Activated naive CD4-positive, alpha-beta T cell treated with anti-CD3 and anti-CD28 coated beads, Interleukin-2, amount 10 ng/mL, durations not matched to agents 7 days and 5 days (primary cell): ENCODE measurements at regions not wholly inside any gene's neighbourhood (a gene's known extent, or its start where the extent isn't known, plus 50 kb on each side); places are given as distances from the start of the nearest gene placed in this dataset.

Experiments
- CTCF ChIA-PET: fragments of 350-600 bp; sonication (Branson Sonifier 250); formaldehyde crosslinking; loops from one replicate; lab custom pipeline; 2021; ENCODE audit warnings: antibody characterized with exemption; lab: Charles Lee
- DNase-seq: peaks from one replicate; pipeline ENCODE4 v3.0.0-alpha.2; 2020
- H3K27ac Mint-ChIP-seq: one replicate; pipeline ENCODE4 v1.8.0; 2021; ENCODE audit warnings: mild to moderate bottlenecking, moderate library complexity, mixed read lengths
- H3K27me3 Mint-ChIP-seq: one replicate; pipeline ENCODE4 v1.8.0; 2021; ENCODE audit warnings: mild to moderate bottlenecking, mixed read lengths
- H3K36me3 Mint-ChIP-seq: one replicate; pipeline ENCODE4 v1.8.0; 2021; ENCODE audit warnings: mixed read lengths
- H3K4me1 Mint-ChIP-seq: one replicate; pipeline ENCODE4 v1.8.0; 2021; ENCODE audit warnings: mixed read lengths
- H3K4me3 Mint-ChIP-seq: one replicate; pipeline ENCODE4 v1.8.0; 2021; ENCODE audit warnings: mild to moderate bottlenecking, moderate library complexity, mixed read lengths
- H3K9me3 Mint-ChIP-seq: one replicate; pipeline ENCODE4 v1.8.0; 2021; ENCODE audit warnings: mixed read lengths

DNA sequence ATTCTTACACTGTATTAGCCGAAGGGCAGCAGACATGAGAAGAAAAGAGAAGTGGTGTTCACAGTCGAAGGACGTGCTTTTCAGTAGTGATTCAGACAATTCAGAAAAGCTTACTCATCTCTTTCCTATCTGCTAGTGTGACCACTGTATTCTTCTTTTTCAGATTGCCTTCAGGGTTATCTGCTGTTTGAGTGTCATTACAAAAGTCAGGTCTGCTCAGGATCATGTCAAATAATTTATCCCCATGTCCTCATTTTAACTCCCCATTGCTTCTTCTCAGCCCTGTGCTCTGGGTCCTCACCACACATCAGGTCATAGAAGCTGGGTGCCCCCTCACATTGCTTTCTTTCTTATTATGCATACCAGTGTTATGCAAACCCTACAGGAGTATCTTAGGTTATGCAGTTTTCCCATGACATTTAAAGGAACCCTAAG, 394.0 kb downstream of the CETN3 start:
- no peak for DNase-seq
- H3K36me3 Mint-ChIP-seq = no peaks in the 10 kb centered on the region
- CTCF ChIA-PET = no interaction called here
- H3K4me1 Mint-ChIP-seq = no peaks in the 10 kb centered on the region
- no peak overlapping the region for H3K27ac Mint-ChIP-seq
- no peaks in the 10 kb centered on the region for H3K9me3 Mint-ChIP-seq
- H3K4me3 Mint-ChIP-seq = no peak overlapping the region
- H3K27me3 Mint-ChIP-seq = no peaks in the 10 kb centered on the region

DNA sequence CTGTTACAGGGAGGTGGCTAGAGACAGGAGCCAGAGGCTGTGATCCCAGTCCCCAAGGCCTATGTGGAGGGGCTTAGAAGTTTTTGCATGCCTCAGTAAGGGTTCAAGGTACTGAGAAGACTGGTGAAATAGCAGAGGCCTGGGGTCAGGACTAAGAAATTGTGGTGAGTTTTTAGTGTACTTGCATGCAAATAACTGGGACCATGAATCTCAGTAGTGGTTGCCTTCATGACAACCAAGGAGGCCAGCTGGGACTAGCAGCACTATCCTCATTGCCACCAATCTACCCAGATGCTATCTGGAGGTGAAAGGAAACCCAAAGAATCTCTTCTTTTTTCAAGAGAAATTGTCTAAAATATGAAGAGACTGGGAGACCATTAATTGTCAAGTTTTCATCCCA, 395.1 kb downstream of the CETN3 start:
- Mint-ChIP-seq H3K9me3 (no peaks in the 10 kb centered on the region), H3K36me3 (no peaks in the 10 kb centered on the region), H3K4me1 (no peaks in the 10 kb centered on the region), H3K4me3 (no peak overlapping the region), H3K27ac (no peak overlapping the region), H3K27me3 (no peaks in the 10 kb centered on the region)
- DNase-seq = no peak
- CTCF ChIA-PET = no interaction called here

DNA sequence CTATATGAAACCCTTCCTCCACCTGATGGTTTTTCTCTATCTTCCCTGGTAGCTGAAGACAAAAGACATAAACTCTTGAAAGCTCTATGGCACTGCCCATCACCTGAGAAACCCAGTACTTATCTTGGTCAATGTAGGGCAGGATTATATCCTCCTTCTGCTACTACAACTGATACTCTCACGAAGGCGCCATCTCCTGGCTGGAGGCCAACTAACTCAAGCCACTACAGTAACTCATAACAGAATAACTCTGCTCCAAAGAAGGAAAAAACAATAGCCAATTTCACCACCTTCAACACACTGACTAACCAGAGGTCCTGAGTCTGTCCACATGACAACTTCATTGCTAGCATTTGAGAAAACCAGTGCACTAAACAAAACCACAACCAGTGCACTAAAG, 409.2 kb downstream of the CETN3 start:
- Mint-ChIP-seq H3K9me3 (peaks cover 5% of the 10 kb centered on the region), H3K4me3 (no peak overlapping the region), H3K27me3 (no peaks in the 10 kb centered on the region), H3K36me3 (no peaks in the 10 kb centered on the region), H3K4me1 (no peaks in the 10 kb centered on the region), H3K27ac (no peak overlapping the region)
- DNase-seq = no peak
- CTCF ChIA-PET = no interaction called here

DNA sequence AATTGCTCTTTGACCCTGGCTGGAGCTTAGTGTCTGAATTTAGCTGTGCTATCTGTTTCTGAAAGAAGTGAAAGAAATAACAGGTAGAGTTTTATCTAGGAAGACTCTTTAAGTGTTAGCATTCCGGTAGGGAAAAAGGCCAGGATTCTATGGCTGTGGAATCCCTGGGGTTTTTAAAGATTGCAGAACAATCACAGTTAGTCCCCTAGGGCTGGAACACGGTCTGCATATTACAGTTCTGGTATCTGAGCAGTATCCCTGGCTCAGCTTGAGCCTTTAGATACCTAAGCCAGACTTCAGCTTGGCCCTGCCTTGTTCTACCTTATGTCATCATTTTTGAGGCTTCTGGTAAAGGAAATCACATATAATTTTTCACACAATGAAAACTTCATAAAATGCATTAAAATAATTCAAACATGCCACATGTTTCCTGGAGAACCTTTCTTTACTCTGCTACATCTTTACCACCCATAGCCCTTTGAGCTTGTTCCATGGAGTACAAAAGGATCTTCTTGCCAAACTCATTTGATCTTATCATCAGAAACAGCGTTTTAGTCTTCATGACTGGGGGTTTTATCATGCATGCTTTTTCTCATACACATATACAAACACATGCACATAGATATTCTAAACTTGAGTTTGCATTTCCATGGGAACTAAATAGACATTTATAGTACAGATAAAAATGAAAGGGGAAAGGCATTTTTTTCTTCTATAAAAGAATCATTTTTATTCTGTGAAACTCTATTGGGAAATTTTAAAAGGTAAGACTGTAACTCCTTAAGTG, 410.8 kb downstream of the CETN3 start:
- H3K27me3 Mint-ChIP-seq = no peaks in the 10 kb centered on the region
- CTCF ChIA-PET = no interaction called here
- peaks cover 5% of the 10 kb centered on the region for H3K9me3 Mint-ChIP-seq
- H3K4me3 Mint-ChIP-seq = no peak overlapping the region
- H3K4me1 Mint-ChIP-seq = no peaks in the 10 kb centered on the region
- no peak for DNase-seq
- no peak overlapping the region for H3K27ac Mint-ChIP-seq
- no peaks in the 10 kb centered on the region for H3K36me3 Mint-ChIP-seq

DNA sequence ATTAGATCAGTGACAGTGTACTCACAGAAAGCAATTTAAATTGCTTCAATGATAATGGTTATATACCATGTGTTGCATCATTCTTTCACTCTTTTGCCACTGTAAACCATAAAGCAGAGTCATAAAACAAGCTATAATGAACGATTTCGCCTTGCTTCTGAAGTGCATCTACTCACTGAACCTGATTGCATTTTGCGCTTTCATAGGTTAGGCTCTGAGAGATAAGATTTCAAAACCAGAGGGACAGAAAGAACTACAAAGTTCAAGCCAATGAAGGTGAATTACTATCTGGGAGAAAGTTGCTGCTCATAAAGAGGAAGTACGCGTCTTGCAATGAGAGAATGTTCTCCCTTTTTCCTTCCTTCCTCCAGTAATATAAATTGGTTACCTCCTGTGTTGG, 412.7 kb downstream of the CETN3 start:
- Mint-ChIP-seq H3K4me1 (no peaks in the 10 kb centered on the region), H3K36me3 (no peaks in the 10 kb centered on the region), H3K4me3 (no peak overlapping the region), H3K27ac (no peak overlapping the region), H3K9me3 (no peaks in the 10 kb centered on the region), H3K27me3 (no peaks in the 10 kb centered on the region)
- CTCF ChIA-PET = no interaction called here
- no peak for DNase-seq

DNA sequence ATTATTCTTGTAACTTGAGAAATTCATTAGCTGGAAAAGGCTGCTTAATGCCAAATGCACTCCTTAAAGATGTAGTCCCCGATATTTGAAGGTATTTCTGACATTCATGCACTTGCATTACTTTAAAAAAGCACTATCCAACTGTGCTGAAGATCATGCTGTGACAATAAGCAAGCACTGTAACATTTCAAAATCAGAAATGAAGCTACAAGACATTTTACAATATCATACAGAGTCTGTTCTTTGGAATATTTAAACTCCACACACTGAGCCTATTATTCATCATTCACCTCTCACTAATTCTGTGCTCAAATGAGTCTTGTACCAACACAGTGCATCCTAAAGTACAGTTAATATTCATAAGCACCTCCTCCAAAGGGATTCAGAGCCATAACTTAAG, 413.2 kb downstream of the CETN3 start:
- no peak for DNase-seq
- Mint-ChIP-seq H3K27ac (no peak overlapping the region), H3K4me3 (no peak overlapping the region), H3K9me3 (no peaks in the 10 kb centered on the region), H3K27me3 (no peaks in the 10 kb centered on the region), H3K4me1 (no peaks in the 10 kb centered on the region), H3K36me3 (no peaks in the 10 kb centered on the region)
- CTCF ChIA-PET = no interaction called here

DNA sequence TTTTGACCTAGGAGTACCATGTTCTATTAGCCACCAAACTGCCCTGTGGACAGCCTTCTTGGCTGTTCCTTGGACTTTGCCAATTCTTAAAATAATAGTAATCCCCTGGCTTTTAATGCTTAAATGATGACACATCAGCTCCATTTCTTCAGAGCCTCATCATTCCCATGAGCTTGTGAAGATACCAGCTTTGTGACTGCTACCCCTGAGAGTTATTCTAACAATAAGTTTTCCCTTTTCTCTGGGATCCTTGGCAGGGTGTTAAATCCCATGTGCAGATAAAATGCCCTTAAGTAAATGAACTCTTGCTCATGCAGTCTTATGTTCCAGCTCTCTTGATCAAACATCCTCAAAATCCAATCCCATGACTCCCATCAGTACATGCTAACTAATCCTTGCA, 415.3 kb downstream of the CETN3 start:
- no peak for DNase-seq
- no peak overlapping the region for H3K27ac Mint-ChIP-seq
- no peaks in the 10 kb centered on the region for H3K9me3 Mint-ChIP-seq
- CTCF ChIA-PET = no interaction called here
- H3K36me3 Mint-ChIP-seq = no peaks in the 10 kb centered on the region
- H3K27me3 Mint-ChIP-seq = no peaks in the 10 kb centered on the region
- no peaks in the 10 kb centered on the region for H3K4me1 Mint-ChIP-seq
- H3K4me3 Mint-ChIP-seq = no peak overlapping the region

DNA sequence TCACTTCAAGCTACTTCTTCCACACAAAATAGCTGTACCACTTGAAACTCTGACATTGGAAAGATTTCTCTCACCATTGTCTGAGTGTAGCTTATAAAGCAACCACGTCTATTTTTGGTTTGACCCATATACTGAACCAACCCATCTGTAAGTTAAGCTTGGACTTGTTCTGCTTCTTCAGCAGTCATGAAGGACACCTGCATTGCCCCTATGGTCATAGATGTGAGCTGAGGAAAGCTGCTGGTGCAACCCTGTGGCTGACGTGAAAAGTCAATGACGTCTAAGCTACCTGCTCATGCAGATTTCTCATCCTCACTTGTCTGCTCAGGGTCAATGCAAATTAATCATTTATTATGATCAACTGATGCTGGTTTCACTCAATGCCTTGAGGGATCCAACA, 417.4 kb downstream of the CETN3 start:
- no peaks in the 10 kb centered on the region for H3K4me1 Mint-ChIP-seq
- peaks cover 1% of the 10 kb centered on the region for H3K9me3 Mint-ChIP-seq
- no peak overlapping the region for H3K4me3 Mint-ChIP-seq
- no peaks in the 10 kb centered on the region for H3K36me3 Mint-ChIP-seq
- no peak for DNase-seq
- CTCF ChIA-PET = no interaction called here
- no peaks in the 10 kb centered on the region for H3K27me3 Mint-ChIP-seq
- no peak overlapping the region for H3K27ac Mint-ChIP-seq

DNA sequence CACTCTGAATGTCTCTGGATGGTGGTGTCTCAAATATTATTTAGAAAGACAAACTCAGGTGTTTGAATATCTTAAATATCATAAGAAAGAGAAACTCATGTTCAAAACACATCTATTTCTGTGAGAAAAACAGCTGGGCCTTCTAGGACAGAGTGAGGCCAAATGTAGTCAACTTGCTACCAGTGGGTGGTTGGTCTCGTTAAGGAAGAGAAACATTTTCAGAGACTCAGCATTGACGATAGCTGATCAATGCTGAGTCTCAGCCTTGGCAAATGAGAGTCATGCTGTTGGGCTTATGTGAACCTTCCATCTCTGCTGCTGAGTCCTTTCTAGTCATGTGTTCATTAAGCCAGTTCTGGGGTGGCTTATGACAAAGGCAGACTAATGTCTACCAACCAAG, 418.0 kb downstream of the CETN3 start:
- no peaks in the 10 kb centered on the region for H3K36me3 Mint-ChIP-seq
- peaks cover 1% of the 10 kb centered on the region for H3K9me3 Mint-ChIP-seq
- CTCF ChIA-PET = no interaction called here
- no peak for DNase-seq
- no peak overlapping the region for H3K4me3 Mint-ChIP-seq
- no peak overlapping the region for H3K27ac Mint-ChIP-seq
- H3K27me3 Mint-ChIP-seq = no peaks in the 10 kb centered on the region
- no peaks in the 10 kb centered on the region for H3K4me1 Mint-ChIP-seq

DNA sequence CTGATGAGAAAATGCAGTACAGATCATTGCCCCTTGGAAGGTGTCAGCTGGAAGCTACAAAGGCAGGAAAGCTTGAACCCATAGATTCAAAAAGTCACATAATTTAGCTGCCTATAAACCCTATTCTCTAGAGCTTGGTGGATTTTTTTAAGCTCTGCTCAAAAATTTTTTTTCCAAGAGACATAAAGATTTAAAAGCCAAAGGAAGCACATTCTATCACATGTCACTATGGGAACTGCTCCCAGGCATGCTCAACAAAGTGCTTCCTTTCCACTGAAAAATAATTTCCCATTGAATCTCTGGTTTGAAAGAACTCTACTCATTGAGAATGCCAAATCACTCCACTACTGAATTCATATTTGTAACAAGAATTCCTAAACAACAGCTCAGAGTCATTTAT, 419.8 kb downstream of the CETN3 start:
- CTCF ChIA-PET = no interaction called here

DNA sequence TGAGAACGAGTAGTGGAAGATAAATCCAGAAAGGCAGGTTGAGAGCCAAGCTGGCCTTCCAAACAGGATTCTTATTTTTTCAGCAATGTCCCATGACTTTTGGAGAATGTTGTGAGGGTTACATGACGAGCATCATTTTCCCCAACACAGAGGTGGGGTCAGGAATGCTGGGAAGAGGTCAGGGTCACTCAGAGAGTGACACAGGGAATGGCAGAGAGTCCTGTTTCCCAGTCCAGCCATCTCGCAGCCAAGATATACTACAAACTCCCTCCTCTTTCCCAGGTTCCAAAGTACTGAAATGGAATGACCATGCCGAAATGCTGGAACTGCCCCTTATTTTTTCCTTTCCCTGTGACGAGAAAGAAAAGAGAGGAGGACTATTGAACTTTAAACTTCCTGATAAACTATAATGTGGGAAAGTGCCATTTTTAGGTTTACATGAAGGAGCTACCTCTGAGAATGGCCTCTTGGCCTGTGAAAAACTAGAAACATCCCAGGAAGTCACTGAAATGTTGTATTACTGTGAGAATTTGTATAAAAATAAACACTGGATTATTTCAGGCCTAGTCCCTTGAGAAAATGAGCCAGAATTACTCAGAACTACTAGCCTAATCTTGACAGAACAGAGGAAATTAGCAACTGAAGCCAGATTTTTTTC, 420.4 kb downstream of the CETN3 start:
- Mint-ChIP-seq H3K4me1 (no peaks in the 10 kb centered on the region), H3K9me3 (peaks cover 1% of the 10 kb centered on the region), H3K27me3 (no peaks in the 10 kb centered on the region), H3K27ac (no peak overlapping the region), H3K36me3 (no peaks in the 10 kb centered on the region), H3K4me3 (no peak overlapping the region)
- no peak for DNase-seq
- CTCF ChIA-PET = no interaction called here

More for the DNA sequence above, 419.8 kb downstream of the CETN3 start:
- Mint-ChIP-seq H3K27me3 (no peaks in the 10 kb centered on the region), H3K4me3 (no peak overlapping the region), H3K9me3 (peaks cover 1% of the 10 kb centered on the region), H3K27ac (no peak overlapping the region), H3K4me1 (no peaks in the 10 kb centered on the region), H3K36me3 (no peaks in the 10 kb centered on the region)
- no peak for DNase-seq

DNA sequence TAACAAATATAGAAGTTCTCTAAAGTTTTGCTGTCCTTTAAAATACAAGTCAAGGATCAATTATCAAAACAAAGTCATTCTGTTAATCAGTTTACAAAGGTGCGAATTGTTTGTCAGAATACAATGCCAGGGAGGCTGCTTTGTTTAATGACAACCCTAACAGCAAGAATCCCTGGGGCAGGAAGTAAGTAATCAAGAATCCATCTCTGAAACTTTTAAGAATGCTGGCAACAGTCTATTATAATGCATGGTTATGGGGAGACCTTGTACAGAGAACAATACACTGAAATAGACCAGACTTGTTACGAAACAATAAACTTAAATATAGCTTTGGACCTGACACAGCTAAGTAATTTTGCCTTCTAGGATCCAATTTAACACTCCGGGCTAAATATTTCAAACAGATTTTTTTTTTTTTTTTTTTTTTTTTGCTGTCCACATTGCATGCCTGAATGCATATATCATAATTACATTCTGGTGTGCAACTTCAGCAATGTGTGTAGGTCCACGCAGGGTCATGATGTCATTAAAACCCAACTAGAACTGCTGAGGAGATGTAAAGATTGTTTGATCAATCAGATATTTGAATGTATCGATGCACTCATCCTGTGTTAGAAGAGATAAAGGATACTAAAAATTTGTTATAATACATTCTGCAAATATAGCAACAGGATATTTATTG, 421.3 kb downstream of the CETN3 start:
- peaks cover 1% of the 10 kb centered on the region for H3K9me3 Mint-ChIP-seq
- CTCF ChIA-PET = no interaction called here
- H3K4me3 Mint-ChIP-seq = no peak overlapping the region
- H3K27ac Mint-ChIP-seq = no peak overlapping the region
- H3K27me3 Mint-ChIP-seq = no peaks in the 10 kb centered on the region
- no peak for DNase-seq
- H3K36me3 Mint-ChIP-seq = no peaks in the 10 kb centered on the region
- no peaks in the 10 kb centered on the region for H3K4me1 Mint-ChIP-seq

DNA sequence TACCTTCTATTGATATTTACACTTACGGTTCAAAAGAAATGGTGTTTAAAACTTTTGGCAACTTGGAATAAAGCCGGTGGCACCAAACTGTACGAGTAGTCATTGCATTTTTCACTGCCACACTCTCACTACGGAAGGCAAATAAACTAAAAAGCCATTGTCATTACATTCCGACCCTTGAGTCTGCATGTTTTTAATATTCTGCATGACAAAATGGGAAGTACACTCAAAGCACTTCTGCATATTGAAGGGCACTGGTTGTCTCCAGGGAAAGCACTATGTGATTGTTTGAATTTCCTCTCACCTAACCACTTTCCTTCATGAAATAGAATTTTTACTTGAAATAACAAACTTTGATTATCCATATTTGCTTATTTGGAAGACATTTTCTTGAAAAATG, 426.3 kb downstream of the CETN3 start:
- no peak for DNase-seq
- H3K4me3 Mint-ChIP-seq = no peak overlapping the region
- no peaks in the 10 kb centered on the region for H3K9me3 Mint-ChIP-seq
- H3K27me3 Mint-ChIP-seq = no peaks in the 10 kb centered on the region
- H3K4me1 Mint-ChIP-seq = no peaks in the 10 kb centered on the region
- H3K27ac Mint-ChIP-seq = no peak overlapping the region
- CTCF ChIA-PET = no interaction called here
- no peaks in the 10 kb centered on the region for H3K36me3 Mint-ChIP-seq

DNA sequence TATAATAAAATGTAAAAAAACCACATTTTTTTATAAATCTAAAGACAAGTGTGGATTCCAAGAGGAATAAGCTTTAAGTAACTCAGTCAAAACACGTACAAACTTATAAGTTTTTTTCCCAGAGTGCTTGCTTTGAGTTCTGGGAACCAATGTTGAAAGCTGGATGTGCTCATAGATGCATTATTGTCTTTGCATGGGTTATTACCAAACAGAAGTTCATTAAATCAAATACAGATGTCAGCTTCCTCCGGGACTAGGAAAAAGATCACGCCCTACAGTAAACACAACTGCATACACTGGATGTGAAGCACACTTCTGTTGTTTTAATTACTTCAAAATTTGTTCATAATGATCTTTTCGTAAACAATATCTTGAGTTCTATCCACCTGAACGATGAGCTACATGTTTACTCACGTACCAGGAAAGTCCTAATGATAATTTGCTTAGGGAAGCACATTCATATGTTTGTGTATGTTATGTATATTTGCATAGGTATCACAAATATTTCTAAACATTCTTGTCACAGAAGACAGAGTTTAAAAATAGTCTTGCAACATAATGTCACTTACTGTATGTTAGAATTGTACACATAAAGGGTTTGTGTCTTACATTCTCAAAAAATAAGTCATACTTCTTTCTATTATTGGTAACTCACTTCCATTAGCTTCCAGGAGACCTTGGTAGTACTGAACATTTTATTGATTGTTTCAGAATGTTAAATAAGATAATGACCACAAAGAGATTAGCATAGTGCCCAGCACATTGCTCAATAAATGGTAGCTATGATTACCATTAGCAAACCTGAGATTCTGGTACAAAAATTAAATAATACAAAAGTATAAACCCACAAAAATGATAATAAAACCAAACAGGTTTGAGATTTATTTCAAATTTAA, 427.4 kb downstream of the CETN3 start:
- Mint-ChIP-seq H3K9me3 (no peaks in the 10 kb centered on the region), H3K27ac (no peak overlapping the region), H3K4me3 (no peak overlapping the region), H3K27me3 (no peaks in the 10 kb centered on the region), H3K4me1 (no peaks in the 10 kb centered on the region), H3K36me3 (no peaks in the 10 kb centered on the region)
- no peak for DNase-seq
- CTCF ChIA-PET = no interaction called here
